HCT116 (cell line): ENCODE measurements at regions not wholly inside any gene's neighbourhood (a gene's known extent, or its start where the extent isn't known, plus 50 kb on each side); places are given as distances from the start of the nearest gene placed in this dataset.

Source experiments
- ATAC-seq: fragments of 200-7000 bp; cut with Tn5 transposase; 2 replicates; pipeline ENCODE4 v1.9.1; 2020; ENCODE audit warnings: mild to moderate bottlenecking, moderate library complexity
- BruUV-seq: library from RNA; stranded (reverse); fragments of 400-500 nt; replicated peaks from 2 replicates; lab custom pipeline; 2021; lab: Mats Ljungman, UMichigan
- CTCF ChIA-PET: fragments of 300-600 bp; sonication (Branson Sonifier 250); formaldehyde crosslinking; loops from one replicate; lab custom pipeline; 2021; ENCODE audit warnings: antibody characterized with exemption; lab: Charles Lee
- POLR2A ChIA-PET: fragments of 300-600, 350-600 bp; sonication (Branson Sonifier 250); formaldehyde crosslinking; loops from one replicate; lab custom pipeline; 2021; ENCODE audit warnings: antibody characterized with exemption; lab: Charles Lee
- RAD21 ChIA-PET, 2 experiments: fragments of 300-600 bp; sonication (Branson Sonifier 250); formaldehyde crosslinking; loops; one replicate each; lab custom pipeline; 2023; ENCODE audit warnings: low total read pairs in 2 of 2; ENCODE audit not compliant: uncharacterized antibody in 2 of 2, unreplicated experiment in 2 of 2, low non-redundant PET in 1 of 2; lab: Charles Lee
- DNase-seq: peaks from one replicate; pipeline ENCODE4 v3.0.0-alpha.2; 2010; ENCODE audit warnings: low read depth, low spot score
- H2AFZ ChIP-seq: fragments of 200-600 bp; shearing (Covaris generic), sonication (generic); 2 replicates; pipeline ENCODE4 v1.6.1; 2017; ENCODE audit warnings: low read depth, mixed run types, mixed read lengths, antibody characterized with exemption, low read length; ENCODE audit not compliant: poor library complexity, severe bottlenecking
- H3K27ac ChIP-seq: 2 replicates; pipeline ENCODE4 v1.5.1; 2012; ENCODE audit warnings: low read depth, low read length
- H3K27me3 ChIP-seq: fragments of 200-600 bp; sonication (generic); 2 replicates; pipeline ENCODE4 v1.6.1; 2016; ENCODE audit warnings: mixed run types, low read length, mixed read lengths; ENCODE audit not compliant: insufficient read depth
- H3K36me3 ChIP-seq, 2 experiments: fragments of 200-500 bp in 1 of 2; fragments of 200-600 bp in 1 of 2; sonication (Bioruptor generic) in 1 of 2; sonication (generic) in 1 of 2; 2 replicates each; pipeline versions ENCODE4 v1.5.1 to v1.6.1; 2014 to 2016; ENCODE audit warnings: low read length in 2 of 2, inconsistent platforms in 1 of 2, mixed read lengths in 1 of 2, mixed run types in 1 of 2; ENCODE audit not compliant: insufficient read depth in 2 of 2, control insufficient read depth in 1 of 2
- H3K4me1 ChIP-seq, 2 experiments: fragments of 200-600 bp in 1 of 2; sonication (generic) in 1 of 2; 2 replicates each; pipeline versions ENCODE4 v1.5.1 to v1.6.1; 2012 to 2017; ENCODE audit warnings: low read length in 2 of 2, inconsistent platforms in 1 of 2, mild to moderate bottlenecking in 1 of 2, mixed read lengths in 1 of 2, mixed run types in 1 of 2, moderate library complexity in 1 of 2; ENCODE audit not compliant: insufficient read depth in 2 of 2, control insufficient read depth in 1 of 2
- H3K4me2 ChIP-seq: fragments of 200-600 bp; sonication (generic); 2 replicates; pipeline ENCODE4 v1.6.1; 2017; ENCODE audit warnings: mixed run types, low read length, mixed read lengths
- H3K4me3 ChIP-seq, 2 experiments: fragments of 200-600 bp in 1 of 2; sonication (generic) in 1 of 2; replicated peaks in 1 of 2; 2 replicates each; pipeline ENCODE4 v1.5.1; 2011 to 2016; ENCODE audit warnings: low read length in 2 of 2, control low read depth in 1 of 2, low read depth in 1 of 2, mild to moderate bottlenecking in 1 of 2, mixed read lengths in 1 of 2, mixed run types in 1 of 2
- H3K79me2 ChIP-seq: fragments of 200-600 bp; sonication (generic); 2 replicates; pipeline ENCODE4 v1.6.1; 2017; ENCODE audit warnings: mild to moderate bottlenecking, mixed run types, low read length, moderate library complexity, mixed read lengths; ENCODE audit not compliant: insufficient read depth
- H3K9ac ChIP-seq: fragments of 200-600 bp; sonication (generic); 2 replicates; pipeline ENCODE4 v1.6.1; 2016; ENCODE audit warnings: low read length, mixed read lengths
- H3K9me2 ChIP-seq: fragments of 200-600 bp; sonication (generic), shearing (Covaris generic); 2 replicates; pipeline ENCODE4 v1.6.1; 2017; ENCODE audit warnings: mixed run types, mild to moderate bottlenecking, moderate library complexity; ENCODE audit not compliant: insufficient read depth
- H3K9me3 ChIP-seq, 2 experiments: fragments of 200-500 bp in 1 of 2; fragments of 200-600 bp in 1 of 2; sonication (Bioruptor generic) in 1 of 2; sonication (generic) in 1 of 2; 2 replicates each; pipeline ENCODE4 v1.6.1; 2014 to 2017; ENCODE audit warnings: low read length in 2 of 2, mixed read lengths in 2 of 2, inconsistent platforms in 1 of 2, low read depth in 1 of 2, mild to moderate bottlenecking in 1 of 2, mixed run types in 1 of 2, moderate library complexity in 1 of 2; ENCODE audit not compliant: control insufficient read depth in 1 of 2, insufficient read depth in 1 of 2
- H4K20me1 ChIP-seq: fragments of 200-600 bp; sonication (generic), shearing (Covaris generic); 2 replicates; pipeline ENCODE4 v1.6.1; 2017; ENCODE audit warnings: mixed run types, mild to moderate bottlenecking, moderate library complexity; ENCODE audit not compliant: insufficient read depth
- ATF3 ChIP-seq: IDR thresholded peaks from 2 replicates; pipeline ENCODE4 v1.6.1; 2012
- CBX3 ChIP-seq: IDR thresholded peaks from 2 replicates; pipeline ENCODE4 v1.6.1; 2012; ENCODE audit warnings: low read depth
- CEBPB ChIP-seq: IDR thresholded peaks from 2 replicates; pipeline ENCODE4 v1.6.1; 2012; ENCODE audit warnings: low read depth
- CTCF ChIP-seq, 3 experiments: fragments of 200-600 bp in 1 of 3; sonication (generic) in 1 of 3; IDR thresholded peaks in 2 of 3; conservative IDR thresholded peaks in 1 of 3; 2 replicates each; pipeline ENCODE4 v1.5.1; 2012 to 2017; ENCODE audit warnings: low read depth in 2 of 3, low read length in 2 of 3, antibody characterized with exemption in 1 of 3, borderline replicate concordance in 1 of 3, control low read depth in 1 of 3, mild to moderate bottlenecking in 1 of 3, mixed read lengths in 1 of 3, mixed run types in 1 of 3, moderate library complexity in 1 of 3; ENCODE audit not compliant: insufficient read depth in 1 of 3
- EGR1 ChIP-seq: IDR thresholded peaks from 2 replicates; pipeline ENCODE4 v1.6.1; 2012; ENCODE audit warnings: low read depth
- ELF1 ChIP-seq: IDR thresholded peaks from 2 replicates; pipeline ENCODE4 v1.6.1; 2012; ENCODE audit warnings: low read depth, borderline replicate concordance
- EZH2phosphoT487 ChIP-seq: fragments of 200-600 bp; IDR thresholded peaks from 2 replicates; pipeline ENCODE4 v1.6.1; 2018; ENCODE audit warnings: antibody characterized with exemption, borderline replicate concordance
- JUND ChIP-seq: IDR thresholded peaks from 2 replicates; pipeline ENCODE4 v1.6.1; 2012
- MAX ChIP-seq: IDR thresholded peaks from 2 replicates; pipeline ENCODE4 v1.6.1; 2012
- POLR2AphosphoS5 ChIP-seq: IDR thresholded peaks from 2 replicates; pipeline ENCODE4 v1.6.1; 2011; ENCODE audit warnings: mild to moderate bottlenecking, low read depth, low read length, moderate library complexity
- SIN3A ChIP-seq: IDR thresholded peaks from 2 replicates; pipeline ENCODE4 v1.6.1; 2012; ENCODE audit warnings: low read depth
- SP1 ChIP-seq: IDR thresholded peaks from 2 replicates; pipeline ENCODE4 v1.6.1; 2012; ENCODE audit warnings: low read depth
- SRF ChIP-seq: IDR thresholded peaks from 2 replicates; pipeline ENCODE4 v1.6.1; 2012; ENCODE audit warnings: low read depth
- TCF7L2 ChIP-seq: IDR thresholded peaks from 2 replicates; pipeline ENCODE4 v1.7.0; 2011; ENCODE audit warnings: borderline replicate concordance, inconsistent platforms; ENCODE audit not compliant: insufficient read depth, insufficient read length; ENCODE audit errors: extremely low read depth
- YY1 ChIP-seq: IDR thresholded peaks from 2 replicates; pipeline ENCODE4 v1.6.1; 2011; ENCODE audit warnings: low read length, low read depth, moderate library complexity, mild to moderate bottlenecking; ENCODE audit not compliant: insufficient replicate concordance; ENCODE audit errors: extremely low read depth
- ZBTB33 ChIP-seq: IDR thresholded peaks from 2 replicates; pipeline ENCODE4 v1.6.1; 2011; ENCODE audit warnings: mild to moderate bottlenecking, low read length, moderate library complexity; ENCODE audit not compliant: insufficient replicate concordance; ENCODE audit errors: extremely low read depth
- ZFX ChIP-seq: fragments of 450-650 bp; IDR thresholded peaks from 2 replicates; pipeline ENCODE4 v1.6.1; 2017
- intact Hi-C: fragments of 100-400 bp; cut with micrococcal nuclease; formaldehyde crosslinking; loops from 2 replicates; pipeline ENCODE4 v1.10.0; 2022

GRCh38 chr5:148920646-148921288, 94.4 kb downstream of the ADRB2 start (continued):
- no peak for TF ChIP-seq ZBTB33
- no peak for TF ChIP-seq TCF7L2
- no peak for TF ChIP-seq JUND
- TF ChIP-seq, all 23 proteins: peak for 0

GRCh38 chr5:148921350-148921749, 94.9 kb downstream of the ADRB2 start:
- Histone ChIP-seq H3K4me2 (no peak overlapping the region), H3K9ac (no peak overlapping the region), H3K9me3 (no peaks in the 10 kb centered on the region), H3K27ac (no peak overlapping the region), H3K9me2 (no peaks in the 10 kb centered on the region), H3K4me1 (peaks cover 2 to 6% of the 10 kb centered on the region in 2 experiments; a peak in 2 of 4 replicates), H3K27me3 (peaks cover 6% of the 10 kb centered on the region; the same call in 1 of the 2 replicates), H3K36me3 (no peaks in the 10 kb centered on the region), H3K79me2 (no peaks in the 10 kb centered on the region), H4K20me1 (no peaks in the 10 kb centered on the region), H2AFZ (no peak overlapping the region), H3K4me3 (no peak overlapping the region)
- no TSS peak for BruUV-seq
- ChIA-PET RAD21 (no interaction called here), CTCF (interaction anchor here (1.5 kb wide), 1 partner anchor 36 kb away, joined by 4 read pairs; no protein-coding TSS in a partner anchor), POLR2A (no interaction called here)
- intact Hi-C loops = no loop called here
- TF ChIP-seq CEBPB (no peak), SIN3A (no peak), YY1 (no peak), MAX (no peak), CTCF (IDR thresholded peaks at IDR 0.05 in 2 of 3, conservative IDR thresholded peaks at IDR 0.05 in 1 of 3; ENCODE audit: borderline replicate concordance in 1 of 3, insufficient read depth in 1 of 3, low read depth in 2 of 3, low read length in 2 of 3) (no peak), SP1 (no peak), EGR1 (no peak), CBX3 (no peak), SRF (no peak), JUND (no peak), POLR2AphosphoS5 (no peak), ELF1 (no peak), EZH2phosphoT487 (no peak), TCF7L2 (no peak), ATF3 (no peak), ZFX (no peak)
- no peak for ATAC-seq
- no peak for DNase-seq
